AML-193 (cell line): ENCODE measurements at regions not wholly inside any gene's neighbourhood (a gene's known extent, or its start where the extent isn't known, plus 50 kb on each side); places are given as distances from the start of the nearest gene placed in this dataset.
"Not testable (repeated sequence)": the region's sequence is repeated elsewhere in the genome, so short reads cannot be mapped to it uniquely, and the experiment has no call there.

ENCODE experiments used
- DNase-seq, 2 experiments: peaks; one replicate each; lab custom pipeline; 2025; lab: John Stamatoyannopoulos, UW

GRCh38 chr9:135295551-135296300 is 183.9 kb upstream of the PPP1R26 start:
- no peak for DNase-seq

- no peak for DNase-seq
Observed at GRCh38 chr9:135296735-135297455, 182.7 kb upstream of the PPP1R26 start.

GRCh38 chr9:135297456-135298075 is 182.0 kb upstream of the PPP1R26 start:
- no peak for DNase-seq

GRCh38 chr9:135299239-135299590 is 180.4 kb upstream of the PPP1R26 start:
- no peak for DNase-seq

- DNase-seq, result no peak
Observed at GRCh38 chr9:135299651-135300345, 179.8 kb upstream of the PPP1R26 start.

GRCh38 chr9:135300346-135301141 is 179.0 kb upstream of the PPP1R26 start:
- DNase-seq, result no peak

- no peak for DNase-seq
Observed at GRCh38 chr9:135301271-135302263, 178.0 kb upstream of the PPP1R26 start.

- no peak for DNase-seq
Observed at GRCh38 chr9:135302329-135303279, 177.0 kb upstream of the PPP1R26 start.

- no peak for DNase-seq
Observed at GRCh38 chr9:135303280-135303647, 176.3 kb upstream of the PPP1R26 start.

GRCh38 chr9:135303865-135304499 is 175.6 kb upstream of the PPP1R26 start:
- no peak for DNase-seq

- no peak for DNase-seq
Observed at GRCh38 chr9:135304886-135305285, 174.7 kb upstream of the PPP1R26 start.

GRCh38 chr9:135305546-135306180 is 173.9 kb upstream of the PPP1R26 start:
- DNase-seq, result no peak

GRCh38 chr9:135306699-135307098 is 172.9 kb upstream of the PPP1R26 start:
- no peak for DNase-seq

- DNase-seq, result no peak
Observed at GRCh38 chr9:135307300-135307699, 172.3 kb upstream of the PPP1R26 start.

GRCh38 chr9:135307919-135308318 is 171.7 kb upstream of the PPP1R26 start:
- not testable (repeated sequence) for DNase-seq

GRCh38 chr9:135308821-135309762 is 170.5 kb upstream of the PPP1R26 start:
- DNase-seq, result no peak

GRCh38 chr9:135309763-135310125 is 169.8 kb upstream of the PPP1R26 start:
- DNase-seq, result no peak
